Nephron (organoid): ENCODE measurements at regions not wholly inside any gene's neighbourhood (a gene's known extent, or its start where the extent isn't known, plus 50 kb on each side); places are given as distances from the start of the nearest gene placed in this dataset.
A peak's percentile ranks its signal among the peaks of the same experiment; 100 is the strongest.

Experiments
- H3K27ac Mint-ChIP-seq, 3 experiments: 2 replicates each; pipeline ENCODE4 v1.8.0; 2020; ENCODE audit warnings: mixed read lengths in 3 of 3, mild to moderate bottlenecking in 2 of 3, moderate library complexity in 1 of 3
- H3K27me3 Mint-ChIP-seq: 2 replicates; pipeline ENCODE4 v1.8.0; 2021; ENCODE audit warnings: low read depth, mild to moderate bottlenecking, moderate library complexity, mixed read lengths
- H3K36me3 Mint-ChIP-seq: 2 replicates; pipeline ENCODE4 v1.8.0; 2020; ENCODE audit warnings: low read depth, mixed read lengths
- H3K4me1 Mint-ChIP-seq: 2 replicates; pipeline ENCODE4 v1.8.0; 2020; ENCODE audit warnings: mixed read lengths
- H3K4me3 Mint-ChIP-seq, 3 experiments: 2 replicates each; pipeline ENCODE4 v1.8.0; 2020; ENCODE audit warnings: mild to moderate bottlenecking in 3 of 3, mixed read lengths in 3 of 3, moderate library complexity in 2 of 3
- H3K9me3 Mint-ChIP-seq: 2 replicates; pipeline ENCODE4 v1.8.0; 2020; ENCODE audit warnings: mixed read lengths
- CTCF ChIP-seq, 3 experiments: fragments of 200-600 bp; sonication (generic); IDR thresholded peaks; one replicate each; pipeline ENCODE4 v1.5.0; 2021; ENCODE audit warnings: antibody characterized with exemption in 3 of 3; ENCODE audit not compliant: unreplicated experiment in 3 of 3

DNA sequence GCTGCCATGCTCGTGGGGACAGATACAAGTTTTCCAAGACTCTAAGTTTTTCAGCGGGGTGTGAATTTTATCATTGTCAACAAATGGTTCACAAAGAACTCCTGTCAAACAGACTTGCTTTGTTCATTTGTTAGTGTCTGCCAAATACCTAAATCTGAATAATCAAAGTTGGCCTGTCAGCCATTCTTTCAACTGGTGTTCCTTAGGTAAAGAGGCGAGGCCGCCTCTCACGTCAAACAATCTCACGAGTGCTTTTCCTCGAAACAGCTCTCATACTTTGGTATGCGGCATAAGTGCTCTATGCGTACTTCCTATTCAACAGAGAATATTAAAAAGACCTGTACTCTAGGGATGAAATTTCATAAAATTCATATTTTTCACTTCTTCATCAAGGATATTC, 51.4 kb upstream of the KANK4 start:
- Mint-ChIP-seq H3K36me3 (no peaks in the 10 kb centered on the region), H3K4me3 (no peak overlapping the region), H3K4me1 (peaks cover 13% of the 10 kb centered on the region), H3K9me3 (peaks cover 11% of the 10 kb centered on the region), H3K27ac (no peak overlapping the region), H3K27me3 (no peaks in the 10 kb centered on the region)
- TF ChIP-seq CTCF (IDR thresholded peaks at IDR 0.05; ENCODE audit: unreplicated experiment in 3 of 3), result no peak

DNA sequence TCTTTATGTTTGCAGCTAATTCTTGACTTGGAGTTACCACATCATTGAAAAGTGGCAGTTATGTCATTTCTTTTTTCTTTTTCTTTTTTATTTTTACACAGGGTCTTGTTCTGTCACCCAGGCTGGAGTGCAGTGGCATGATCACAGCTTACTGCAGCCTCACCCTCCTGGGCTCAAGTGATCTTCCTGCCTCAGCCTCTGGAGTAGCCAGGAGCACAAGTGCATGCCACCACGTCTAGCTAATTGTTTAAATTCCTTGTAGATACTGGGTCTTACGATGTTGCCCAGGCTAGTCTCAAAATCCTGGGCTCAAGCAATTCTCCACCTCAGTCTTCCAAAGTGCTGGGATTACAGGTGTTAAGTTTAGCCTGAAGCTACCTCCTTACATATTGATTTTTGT, 52.1 kb upstream of the KANK4 start:
- Mint-ChIP-seq H3K27ac (no peak overlapping the region), H3K4me1 (peaks cover 15% of the 10 kb centered on the region), H3K9me3 (peaks cover 9% of the 10 kb centered on the region), H3K4me3 (no peak overlapping the region), H3K27me3 (no peaks in the 10 kb centered on the region), H3K36me3 (no peaks in the 10 kb centered on the region)
- TF ChIP-seq CTCF (IDR thresholded peaks at IDR 0.05; ENCODE audit: unreplicated experiment in 3 of 3), result no peak

- Mint-ChIP-seq H3K36me3 (no peaks in the 10 kb centered on the region), H3K27me3 (no peaks in the 10 kb centered on the region), H3K27ac (no peak overlapping the region), H3K9me3 (peaks cover 5% of the 10 kb centered on the region), H3K4me1 (peaks cover 27% of the 10 kb centered on the region), H3K4me3 (no peak overlapping the region)
- TF ChIP-seq CTCF (IDR thresholded peaks at IDR 0.05; ENCODE audit: unreplicated experiment in 3 of 3), result no peak
These were observed 54.0 kb upstream of the KANK4 start for GRCh38 chr1:62373221-62373620.

GRCh38 chr1:62377043-62377562, 57.9 kb upstream of the KANK4 start:
- H3K4me3 Mint-ChIP-seq, result no peak overlapping the region
- no peaks in the 10 kb centered on the region for H3K36me3 Mint-ChIP-seq
- H3K4me1 Mint-ChIP-seq, result peaks cover 33% of the 10 kb centered on the region
- TF ChIP-seq CTCF (IDR thresholded peaks at IDR 0.05; ENCODE audit: unreplicated experiment in 3 of 3), result no peak
- H3K9me3 Mint-ChIP-seq, result peaks cover 9% of the 10 kb centered on the region
- H3K27ac Mint-ChIP-seq, result peak overlapping the region; percentile 55 to 73 (median 57)
- no peaks in the 10 kb centered on the region for H3K27me3 Mint-ChIP-seq

- Mint-ChIP-seq H3K4me3 (no peak overlapping the region), H3K27ac (peak overlapping the region in 1 of 3 experiments; percentile 62), H3K4me1 (peaks cover 57% of the 10 kb centered on the region), H3K36me3 (no peaks in the 10 kb centered on the region), H3K9me3 (peaks cover 9% of the 10 kb centered on the region), H3K27me3 (no peaks in the 10 kb centered on the region)
- no peak for TF ChIP-seq CTCF (IDR thresholded peaks at IDR 0.05; ENCODE audit: unreplicated experiment in 3 of 3)
These were observed 56.7 kb upstream of the USP1 start for GRCh38 chr1:62380181-62380580.

DNA sequence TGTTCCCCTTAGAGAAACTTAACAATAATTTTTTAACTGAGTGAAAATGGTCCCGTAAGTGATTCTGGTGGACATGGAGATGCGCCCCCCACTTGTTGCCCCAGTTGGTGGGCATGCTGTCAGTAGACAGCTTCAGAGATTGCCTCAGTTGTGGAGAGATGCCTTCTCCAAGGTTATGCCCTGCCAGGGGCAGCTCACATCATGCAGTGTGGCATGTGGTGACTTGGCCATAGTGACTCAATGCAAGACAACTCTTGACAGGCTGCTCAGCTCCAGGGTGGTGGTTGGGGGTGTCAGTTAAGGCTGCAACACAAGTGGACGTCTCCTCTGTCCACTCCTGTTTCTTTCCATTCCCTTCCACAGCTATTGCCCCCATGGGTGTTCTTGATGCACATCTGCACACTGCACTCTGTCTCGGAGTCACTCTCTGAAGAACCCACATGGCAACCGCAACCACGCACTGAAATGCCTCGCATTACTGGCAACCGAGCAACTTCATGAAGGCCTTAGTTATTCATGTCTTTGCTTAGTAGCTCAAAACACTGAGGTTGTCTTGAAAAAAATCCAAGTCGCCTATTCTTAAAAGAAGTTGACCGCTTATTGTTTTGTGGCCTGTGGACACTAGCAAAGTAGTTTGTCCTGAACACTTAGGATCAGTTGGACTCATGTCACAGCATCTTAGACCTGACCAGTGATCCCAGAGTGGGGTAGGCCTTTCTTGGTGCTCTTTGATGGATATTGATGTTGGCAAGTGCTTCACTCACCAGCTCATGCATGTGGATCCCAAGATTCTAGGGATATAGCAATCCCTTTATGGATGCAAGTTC, 54.8 kb upstream of the USP1 start:
- H3K4me1 Mint-ChIP-seq, result peaks cover 64% of the 10 kb centered on the region
- peaks cover 9% of the 10 kb centered on the region for H3K9me3 Mint-ChIP-seq
- H3K36me3 Mint-ChIP-seq, result no peaks in the 10 kb centered on the region
- no peak for TF ChIP-seq CTCF (IDR thresholded peaks at IDR 0.05; ENCODE audit: unreplicated experiment in 3 of 3)
- H3K27me3 Mint-ChIP-seq, result no peaks in the 10 kb centered on the region
- peak overlapping the region; percentile 74 to 93 (median 80) for H3K27ac Mint-ChIP-seq
- no peak overlapping the region for H3K4me3 Mint-ChIP-seq
